ENCODE measurements at regions not wholly inside any gene's neighbourhood (a gene's known extent, or its start where the extent isn't known, plus 50 kb on each side); places are given as distances from the start of the nearest gene placed in this dataset.

DNA sequence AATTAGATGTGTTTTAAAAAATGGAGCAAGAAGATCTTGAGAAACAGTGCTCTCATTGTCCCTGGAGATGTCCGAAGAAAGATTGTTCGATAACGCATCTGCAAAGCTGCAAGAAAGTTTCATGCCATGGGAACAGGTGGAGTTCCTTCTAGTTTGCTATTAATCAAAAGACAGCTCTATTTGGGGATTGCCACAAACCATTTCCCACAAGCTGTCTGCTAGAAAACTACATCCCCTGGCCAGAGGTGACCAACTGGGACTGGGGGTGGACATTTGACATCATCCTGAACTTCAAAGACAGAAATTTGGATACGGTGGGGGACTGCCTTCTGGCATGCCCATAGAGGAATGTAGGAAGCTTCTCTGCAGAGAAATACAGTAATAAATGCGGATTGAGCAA is 50.8 kb upstream of the OSMR start:
- DNase-seq = no peak

DNA sequence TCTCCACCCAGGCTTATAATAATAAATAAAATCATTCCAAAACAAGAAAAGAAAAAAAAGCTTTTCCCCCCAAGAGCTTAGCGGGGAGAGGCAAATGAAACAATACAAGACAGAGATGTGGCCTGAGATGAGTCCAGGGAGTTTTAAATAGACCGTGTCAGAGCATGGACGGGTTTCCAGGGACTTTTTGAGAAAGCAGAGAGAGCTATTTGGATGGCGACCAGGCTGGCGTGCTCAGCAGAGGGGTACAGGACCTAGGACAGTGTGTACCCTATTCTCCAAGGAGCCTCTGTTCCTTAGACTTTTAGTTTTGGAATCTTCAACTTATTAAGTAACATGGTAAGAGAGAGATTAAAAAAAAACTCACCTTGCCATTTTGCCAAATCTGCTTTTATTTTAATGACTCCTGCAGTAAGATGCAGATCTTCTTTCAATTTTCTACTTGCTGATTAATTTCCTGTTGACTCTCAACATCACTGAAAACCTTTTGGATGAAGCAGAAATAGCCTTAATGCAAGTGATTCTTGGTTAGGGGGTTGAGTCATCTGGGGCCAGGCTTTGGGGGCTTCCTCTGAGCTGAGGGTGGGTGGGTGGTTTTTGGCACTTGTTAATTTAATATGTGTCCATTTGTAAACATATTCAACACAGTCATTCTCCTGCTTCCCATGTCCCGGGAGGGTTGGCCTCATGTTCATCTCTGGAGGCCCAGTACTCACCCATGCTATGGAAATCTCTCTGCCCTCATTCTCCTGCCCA is 49.6 kb upstream of the OSMR start:
- no peak for DNase-seq

All from CD4-positive, alpha-beta T cell treated with Interleukin-17A for 1 hour (primary cell).